GM12891 (cell line): ENCODE measurements at regions not wholly inside any gene's neighbourhood (a gene's known extent, or its start where the extent isn't known, plus 50 kb on each side); places are given as distances from the start of the nearest gene placed in this dataset.

Experiments used
- POLR2A ChIP-seq: IDR thresholded peaks from 2 replicates; pipeline ENCODE4 v1.6.1; 2011; ENCODE audit warnings: low read depth, low read length, control low read depth
- SPI1 ChIP-seq: IDR thresholded peaks from 2 replicates; pipeline ENCODE4 v1.6.1; 2011; ENCODE audit warnings: low read depth, low read length, control low read depth
- TAF1 ChIP-seq: IDR thresholded peaks from 2 replicates; pipeline ENCODE4 v1.6.1; 2011; ENCODE audit warnings: low read depth, low read length, control low read depth

- no peak for TF ChIP-seq TAF1
- TF ChIP-seq POLR2A = no peak
- no peak for TF ChIP-seq SPI1
Observed at GRCh38 chr3:31197941-31198340, 303.5 kb upstream of the GADL1 start.
